Neural cell (in vitro differentiated cells): ENCODE measurements at regions not wholly inside any gene's neighbourhood (a gene's known extent, or its start where the extent isn't known, plus 50 kb on each side); places are given as distances from the start of the nearest gene placed in this dataset.

ENCODE experiments used
- EZH2 ChIP-seq: fragments of 200-600, 300-800 bp; shearing (Covaris generic), sonication (generic); IDR thresholded peaks from 2 replicates; pipeline ENCODE4 v1.6.1; 2014; ENCODE audit warnings: antibody characterized with exemption, low read length, borderline replicate concordance, mild to moderate bottlenecking; ENCODE audit not compliant: insufficient read depth, poor library complexity, severe bottlenecking
- POLR2AphosphoS5 ChIP-seq: IDR thresholded peaks from 2 replicates; pipeline ENCODE4 v1.6.1; 2012
- RAD21 ChIP-seq: fragments of 450-650 bp; conservative IDR thresholded peaks from 2 replicates; pipeline ENCODE4 v1.6.1; 2014; ENCODE audit warnings: antibody characterized with exemption, mild to moderate bottlenecking, moderate library complexity
- SMC3 ChIP-seq: fragments of 450-650 bp; conservative IDR thresholded peaks from 2 replicates; pipeline ENCODE4 v1.6.1; 2014; ENCODE audit warnings: antibody characterized with exemption, mild to moderate bottlenecking, moderate library complexity; ENCODE audit not compliant: poor library complexity
- TF ChIP-seq, protein P1 (sequence below): fragments of 450-650 bp; IDR thresholded peaks from 2 replicates; pipeline ENCODE4 v1.5.1; 2014; ENCODE audit warnings: antibody characterized with exemption, mild to moderate bottlenecking, moderate library complexity; ENCODE audit not compliant: poor library complexity, severe bottlenecking
- TF ChIP-seq, protein P2 (sequence below): IDR thresholded peaks from 2 replicates; pipeline ENCODE4 v1.6.1; 2012; ENCODE audit warnings: borderline replicate concordance

DNA sequence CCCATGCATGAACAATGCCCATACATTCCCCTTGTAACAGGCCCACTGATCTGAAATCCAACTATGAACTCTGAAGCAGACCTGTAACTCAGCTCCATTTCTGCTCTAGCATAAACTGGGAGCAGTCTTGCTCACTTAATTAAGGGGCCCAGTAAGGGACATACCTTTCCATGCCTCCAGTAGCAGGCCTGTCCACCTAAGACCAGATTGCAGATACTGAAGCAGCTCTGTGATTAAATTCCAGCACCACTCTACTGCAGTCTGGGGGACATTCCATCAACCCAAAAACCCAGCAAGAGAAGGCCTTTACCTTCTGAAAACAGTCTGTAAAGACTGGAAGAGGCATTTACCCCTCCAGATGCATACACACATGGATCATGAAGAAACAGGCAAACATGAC is 162.0 kb upstream of the NEIL3 start:
- TF ChIP-seq, protein P1, sequence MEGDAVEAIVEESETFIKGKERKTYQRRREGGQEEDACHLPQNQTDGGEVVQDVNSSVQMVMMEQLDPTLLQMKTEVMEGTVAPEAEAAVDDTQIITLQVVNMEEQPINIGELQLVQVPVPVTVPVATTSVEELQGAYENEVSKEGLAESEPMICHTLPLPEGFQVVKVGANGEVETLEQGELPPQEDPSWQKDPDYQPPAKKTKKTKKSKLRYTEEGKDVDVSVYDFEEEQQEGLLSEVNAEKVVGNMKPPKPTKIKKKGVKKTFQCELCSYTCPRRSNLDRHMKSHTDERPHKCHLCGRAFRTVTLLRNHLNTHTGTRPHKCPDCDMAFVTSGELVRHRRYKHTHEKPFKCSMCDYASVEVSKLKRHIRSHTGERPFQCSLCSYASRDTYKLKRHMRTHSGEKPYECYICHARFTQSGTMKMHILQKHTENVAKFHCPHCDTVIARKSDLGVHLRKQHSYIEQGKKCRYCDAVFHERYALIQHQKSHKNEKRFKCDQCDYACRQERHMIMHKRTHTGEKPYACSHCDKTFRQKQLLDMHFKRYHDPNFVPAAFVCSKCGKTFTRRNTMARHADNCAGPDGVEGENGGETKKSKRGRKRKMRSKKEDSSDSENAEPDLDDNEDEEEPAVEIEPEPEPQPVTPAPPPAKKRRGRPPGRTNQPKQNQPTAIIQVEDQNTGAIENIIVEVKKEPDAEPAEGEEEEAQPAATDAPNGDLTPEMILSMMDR = no peak
- TF ChIP-seq POLR2AphosphoS5 (no peak), RAD21 (no peak), EZH2 (no peak), SMC3 (no peak)
- TF ChIP-seq, protein P2, sequence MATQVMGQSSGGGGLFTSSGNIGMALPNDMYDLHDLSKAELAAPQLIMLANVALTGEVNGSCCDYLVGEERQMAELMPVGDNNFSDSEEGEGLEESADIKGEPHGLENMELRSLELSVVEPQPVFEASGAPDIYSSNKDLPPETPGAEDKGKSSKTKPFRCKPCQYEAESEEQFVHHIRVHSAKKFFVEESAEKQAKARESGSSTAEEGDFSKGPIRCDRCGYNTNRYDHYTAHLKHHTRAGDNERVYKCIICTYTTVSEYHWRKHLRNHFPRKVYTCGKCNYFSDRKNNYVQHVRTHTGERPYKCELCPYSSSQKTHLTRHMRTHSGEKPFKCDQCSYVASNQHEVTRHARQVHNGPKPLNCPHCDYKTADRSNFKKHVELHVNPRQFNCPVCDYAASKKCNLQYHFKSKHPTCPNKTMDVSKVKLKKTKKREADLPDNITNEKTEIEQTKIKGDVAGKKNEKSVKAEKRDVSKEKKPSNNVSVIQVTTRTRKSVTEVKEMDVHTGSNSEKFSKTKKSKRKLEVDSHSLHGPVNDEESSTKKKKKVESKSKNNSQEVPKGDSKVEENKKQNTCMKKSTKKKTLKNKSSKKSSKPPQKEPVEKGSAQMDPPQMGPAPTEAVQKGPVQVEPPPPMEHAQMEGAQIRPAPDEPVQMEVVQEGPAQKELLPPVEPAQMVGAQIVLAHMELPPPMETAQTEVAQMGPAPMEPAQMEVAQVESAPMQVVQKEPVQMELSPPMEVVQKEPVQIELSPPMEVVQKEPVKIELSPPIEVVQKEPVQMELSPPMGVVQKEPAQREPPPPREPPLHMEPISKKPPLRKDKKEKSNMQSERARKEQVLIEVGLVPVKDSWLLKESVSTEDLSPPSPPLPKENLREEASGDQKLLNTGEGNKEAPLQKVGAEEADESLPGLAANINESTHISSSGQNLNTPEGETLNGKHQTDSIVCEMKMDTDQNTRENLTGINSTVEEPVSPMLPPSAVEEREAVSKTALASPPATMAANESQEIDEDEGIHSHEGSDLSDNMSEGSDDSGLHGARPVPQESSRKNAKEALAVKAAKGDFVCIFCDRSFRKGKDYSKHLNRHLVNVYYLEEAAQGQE = no peak
